EL (cell line): ENCODE measurements at regions not wholly inside any gene's neighbourhood (a gene's known extent, or its start where the extent isn't known, plus 50 kb on each side); places are given as distances from the start of the nearest gene placed in this dataset.

Experiments used
- DNase-seq: peaks from one replicate; pipeline ENCODE4 v3.0.0-alpha.2; 2016

GRCh38 chr6:137933696-137934095, 66.6 kb downstream of the TNFAIP3 start:
- peak; percentile 82 for DNase-seq

GRCh38 chr6:137936798-137937197, 69.7 kb downstream of the TNFAIP3 start:
- no peak for DNase-seq

DNA sequence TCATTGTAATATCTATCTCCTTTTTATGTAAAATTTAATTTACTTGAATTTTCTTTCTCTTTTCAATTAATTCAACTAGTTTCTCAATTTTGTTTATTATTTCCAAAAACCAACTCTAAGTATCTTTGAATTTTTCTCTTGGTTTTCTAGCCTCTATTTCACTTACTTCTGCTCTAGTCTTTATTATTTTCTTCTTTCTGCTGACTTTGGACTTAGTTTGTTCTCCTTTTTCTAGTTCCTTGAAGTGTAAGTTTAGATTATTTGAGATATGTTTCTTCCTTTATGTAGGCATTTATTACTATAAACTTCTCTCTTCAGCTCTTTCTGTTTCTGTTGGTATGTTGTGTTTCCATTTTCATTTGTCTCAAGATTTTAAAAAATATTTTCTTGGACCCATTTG, 70.8 kb downstream of the TNFAIP3 start:
- DNase-seq = no peak

GRCh38 chr6:137938770-137939379, 71.8 kb downstream of the TNFAIP3 start:
- no peak for DNase-seq

DNA sequence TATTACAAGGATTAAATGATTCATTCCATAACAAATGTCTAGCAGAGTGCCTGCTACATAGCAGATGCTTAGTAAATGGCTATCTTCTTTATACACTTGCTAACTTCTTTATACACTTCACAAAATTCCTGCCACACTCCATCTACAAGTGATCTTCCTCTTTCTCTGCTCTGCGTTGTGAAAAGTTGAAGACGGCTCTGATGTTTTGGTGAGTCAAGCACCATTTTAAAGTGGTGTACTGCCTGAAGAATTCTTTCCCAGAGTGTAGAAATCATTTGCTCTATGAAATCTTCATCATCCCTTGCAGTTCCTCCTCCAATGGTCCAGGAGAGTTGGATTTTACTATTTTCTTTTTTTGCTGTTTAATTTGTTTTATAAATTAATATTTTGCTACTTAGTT, 74.9 kb downstream of the TNFAIP3 start:
- no peak for DNase-seq

DNA sequence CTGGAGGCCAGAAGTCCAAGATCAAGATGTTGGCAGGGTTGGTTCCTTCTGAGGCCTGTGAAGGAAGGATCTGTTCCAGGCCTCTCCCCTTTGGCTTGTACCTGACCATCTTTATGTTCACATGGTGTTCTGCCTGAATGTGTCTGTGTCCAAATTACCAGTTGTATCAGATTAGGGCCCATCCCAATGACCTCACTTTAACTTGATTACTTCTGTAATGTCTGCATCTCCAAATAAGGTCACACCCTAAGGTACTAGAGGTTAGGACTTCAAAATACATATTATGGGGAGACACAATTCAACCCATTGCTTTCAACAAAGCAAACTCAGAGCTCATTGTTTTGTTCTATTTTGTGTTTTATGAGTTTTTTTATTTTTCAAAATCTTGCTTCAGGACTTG, 75.7 kb downstream of the TNFAIP3 start:
- DNase-seq = no peak

- peak; percentile 42 for DNase-seq
Observed at GRCh38 chr6:137944381-137944780, 77.3 kb downstream of the TNFAIP3 start.

DNA sequence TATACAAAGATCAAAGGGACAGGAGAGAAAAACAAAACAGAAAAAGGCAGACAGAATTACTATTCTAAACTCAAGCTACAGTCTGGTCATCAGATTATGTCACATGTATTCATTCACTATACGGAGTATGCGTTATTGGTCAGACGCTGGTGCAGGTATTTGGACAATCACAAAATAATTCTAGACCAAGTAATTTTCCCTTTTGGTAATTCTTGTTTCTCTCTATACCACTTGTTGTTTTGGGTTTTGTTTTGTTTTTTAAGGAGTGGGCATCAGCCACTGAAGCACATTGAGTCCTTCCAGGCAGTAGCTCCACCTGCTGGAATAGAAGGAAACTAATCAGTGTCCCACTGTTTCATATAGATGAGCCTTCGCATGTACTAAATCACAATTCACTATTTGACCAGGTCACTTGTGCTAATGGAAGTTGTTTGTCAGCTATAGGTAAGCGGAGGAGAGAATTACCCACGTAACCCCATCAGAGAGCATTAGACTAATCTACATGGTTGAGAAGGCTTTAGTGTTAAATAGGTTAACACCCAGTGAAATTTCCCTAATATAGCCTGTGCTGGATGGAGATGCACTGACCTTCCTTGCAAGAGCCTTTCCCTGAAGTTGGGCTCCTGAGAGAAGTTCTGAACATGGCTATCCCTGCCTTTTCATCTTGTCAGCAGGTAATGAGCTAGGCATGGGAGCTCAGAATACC, 77.9 kb downstream of the TNFAIP3 start:
- peak; percentile 51 for DNase-seq

DNA sequence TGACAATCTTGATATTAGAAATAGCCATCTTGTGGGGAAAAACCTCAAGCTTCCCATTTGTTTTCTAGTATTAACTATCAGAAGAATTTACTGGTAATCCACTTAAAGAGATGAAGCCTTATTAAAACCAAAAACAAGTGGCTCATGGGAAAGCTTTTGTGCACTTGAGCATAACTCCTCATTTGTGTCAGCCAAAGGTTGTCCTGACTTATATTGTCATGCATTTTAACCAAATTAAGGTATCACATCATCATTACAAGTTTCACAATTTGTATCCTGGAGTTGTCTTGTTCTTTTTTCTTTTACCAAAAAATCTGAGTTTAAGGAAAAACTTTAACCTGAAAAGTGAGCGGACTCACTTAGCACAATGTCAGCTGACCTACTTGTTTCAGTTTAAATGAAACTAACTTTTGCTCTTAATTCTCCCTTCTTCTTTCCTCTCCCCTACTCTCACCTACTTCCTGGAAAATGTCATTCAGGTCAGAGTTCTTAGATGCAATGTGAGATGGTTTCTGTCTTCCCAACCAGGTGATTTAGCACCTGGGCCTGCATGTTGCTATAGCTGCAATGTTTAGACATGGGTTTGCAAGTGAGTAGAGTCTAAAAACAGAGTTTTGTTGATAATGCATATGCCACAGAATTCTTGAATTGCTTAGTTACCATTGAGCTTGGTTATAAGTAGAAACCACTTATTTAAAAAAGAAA, 82.8 kb downstream of the TNFAIP3 start:
- no peak for DNase-seq

DNA sequence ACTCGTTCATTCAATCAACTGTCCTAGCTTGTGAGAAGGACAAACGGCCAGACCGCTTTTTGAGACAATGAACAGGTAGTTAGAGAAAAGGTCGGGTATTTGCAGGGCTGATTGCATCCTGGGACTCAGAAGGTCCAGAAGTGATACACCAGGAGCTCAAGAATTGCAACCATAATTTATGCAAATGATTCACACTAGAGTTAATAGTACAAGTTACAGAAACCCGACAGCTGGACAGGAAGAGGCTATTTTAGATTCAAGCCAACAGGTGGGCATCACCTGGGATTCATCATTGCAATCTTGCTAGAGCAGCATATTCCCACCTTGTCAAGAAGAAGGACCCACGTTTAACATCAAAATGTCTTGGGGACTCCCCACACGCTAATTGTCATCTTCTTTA, 83.5 kb downstream of the TNFAIP3 start:
- DNase-seq = no peak

DNA sequence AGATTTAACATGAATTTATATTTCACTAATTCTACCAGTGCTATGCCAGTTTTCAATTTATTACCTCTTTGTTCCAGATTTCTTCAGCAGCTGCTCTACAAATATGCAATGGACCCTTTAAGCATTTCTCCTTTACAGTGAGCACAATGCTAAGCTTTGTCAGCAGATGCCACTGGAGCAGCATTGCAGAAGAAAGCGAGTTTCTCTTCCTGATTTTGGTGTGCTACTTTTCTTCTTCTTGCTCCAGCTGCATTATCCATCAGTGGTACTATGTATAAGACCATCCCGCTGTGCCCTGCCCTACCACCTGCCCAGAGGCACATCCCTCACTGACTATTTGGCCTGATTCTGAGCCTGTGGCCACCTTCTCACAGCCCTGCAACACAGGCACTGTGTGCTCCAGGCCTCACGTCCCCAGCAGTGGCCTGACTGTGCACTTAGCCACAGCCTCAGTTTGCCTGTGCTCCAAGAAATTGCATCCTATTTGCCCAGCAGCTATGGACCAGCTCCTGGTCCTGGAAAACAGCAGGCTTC, 84.1 kb downstream of the TNFAIP3 start:
- no peak for DNase-seq

GRCh38 chr6:137952247-137952646, 85.2 kb downstream of the TNFAIP3 start:
- DNase-seq = no peak

DNA sequence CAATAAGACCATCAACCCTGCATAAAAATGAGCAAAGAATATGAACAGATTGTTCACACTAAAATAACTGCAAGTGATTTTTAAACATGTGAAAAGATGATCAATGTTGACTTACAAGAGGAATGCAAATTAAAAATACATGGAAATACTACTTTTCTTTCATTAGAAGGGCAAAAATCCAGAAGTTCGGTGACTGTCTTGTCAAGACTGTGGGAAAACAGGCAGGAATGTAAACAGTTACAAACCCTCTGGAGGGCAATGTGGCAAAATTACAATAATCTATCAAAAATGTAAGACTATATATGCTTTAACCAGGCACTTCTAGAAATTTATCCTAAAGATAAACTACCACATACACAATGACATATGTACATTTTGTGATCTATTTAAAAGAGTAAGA, 86.7 kb downstream of the TNFAIP3 start:
- peak; percentile 4 for DNase-seq

DNA sequence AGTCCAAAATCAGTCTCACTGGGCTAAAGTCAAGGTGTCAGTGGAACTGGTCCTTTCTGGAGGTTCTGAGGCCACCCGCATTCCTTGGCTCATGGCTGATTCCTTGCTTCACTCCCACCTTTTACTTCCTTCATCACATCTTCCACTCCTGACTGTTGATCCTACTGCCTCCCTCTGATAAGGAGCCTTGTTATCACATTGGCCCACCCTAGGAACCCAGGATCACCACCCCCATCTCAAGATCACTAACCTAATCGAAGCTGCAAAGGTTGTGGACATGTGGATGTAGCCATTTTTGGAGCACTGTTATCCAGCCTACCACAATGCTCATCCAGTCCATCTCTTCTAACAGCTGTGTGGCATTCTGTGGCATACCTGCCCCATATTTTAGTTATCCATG, 87.2 kb downstream of the TNFAIP3 start:
- no peak for DNase-seq

DNA sequence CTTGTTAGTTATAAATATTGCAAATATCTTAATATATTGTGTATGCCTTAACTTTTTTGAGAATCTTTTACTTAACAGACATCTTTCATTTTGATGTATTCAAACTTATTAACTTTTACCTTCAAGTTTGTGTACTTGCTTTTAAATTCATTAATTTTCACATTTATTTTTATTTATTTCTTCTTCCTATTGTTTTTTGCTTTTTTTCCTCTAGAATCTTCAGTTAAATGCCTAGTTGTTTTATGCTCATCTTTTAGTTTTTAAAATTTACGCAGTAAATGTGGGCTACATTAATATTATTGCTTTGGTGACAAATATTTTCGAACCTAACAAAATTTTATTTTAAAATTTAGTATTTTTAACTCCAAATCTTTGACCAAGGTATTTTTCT, 89.0 kb downstream of the TNFAIP3 start:
- DNase-seq = no peak

GRCh38 chr6:137957471-137957870, 90.4 kb downstream of the TNFAIP3 start:
- DNase-seq = no peak

- no peak for DNase-seq
Observed at GRCh38 chr6:137958811-137959565, 91.9 kb downstream of the TNFAIP3 start.

- DNase-seq = no peak
Observed at GRCh38 chr6:137962725-137963124, 95.7 kb downstream of the TNFAIP3 start.

- no peak for DNase-seq
Observed at GRCh38 chr6:137964876-137965275, 97.8 kb downstream of the TNFAIP3 start.

- DNase-seq = no peak
Observed at GRCh38 chr6:137967689-137968454, 100.8 kb downstream of the TNFAIP3 start.

GRCh38 chr6:137968455-137968804, 101.4 kb downstream of the TNFAIP3 start:
- no peak for DNase-seq

DNA sequence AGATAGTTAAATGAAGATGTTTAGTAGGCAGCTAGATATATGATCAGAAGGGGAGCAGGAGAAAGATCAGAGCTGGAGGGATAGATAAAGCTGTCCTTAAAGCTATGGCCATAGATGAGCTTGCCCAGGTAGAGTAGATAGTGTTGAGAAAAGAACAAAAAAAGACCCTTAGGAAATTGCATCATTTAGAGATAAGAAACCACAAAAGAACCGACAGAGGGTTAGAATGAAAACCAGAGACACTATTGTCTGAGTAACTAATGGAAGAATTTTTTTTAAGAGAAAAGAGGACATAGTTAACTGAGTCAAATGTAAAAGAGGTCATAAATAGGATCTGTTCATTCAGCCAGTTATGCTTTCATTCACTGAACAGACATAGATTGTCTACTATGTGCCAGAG, 101.8 kb downstream of the TNFAIP3 start:
- no peak for DNase-seq

DNA sequence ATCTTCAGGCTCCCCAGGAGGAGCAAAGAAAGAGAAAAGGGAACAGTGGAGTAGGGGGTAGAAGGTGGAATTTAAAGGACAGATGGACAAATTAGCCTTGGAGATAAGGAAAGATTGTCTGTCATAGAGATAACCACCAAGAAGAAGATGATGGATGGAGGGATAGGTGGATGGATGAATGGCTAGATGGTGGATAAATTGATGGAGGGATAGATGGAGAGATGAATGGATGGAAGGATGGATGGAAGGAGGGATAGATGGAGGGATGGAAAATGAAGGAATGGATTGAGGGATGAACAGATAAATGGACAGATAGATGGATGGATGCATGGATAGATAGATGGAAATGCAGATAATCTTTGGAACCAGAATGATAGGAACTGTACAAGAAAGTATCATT, 102.8 kb downstream of the TNFAIP3 start:
- no peak for DNase-seq
